Testis (tissue), 2 donors: ENCODE measurements at regions not wholly inside any gene's neighbourhood (a gene's known extent, or its start where the extent isn't known, plus 50 kb on each side); places are given as distances from the start of the nearest gene placed in this dataset.
"Not testable (repeated sequence)": the region's sequence is repeated elsewhere in the genome, so short reads cannot be mapped to it uniquely, and the experiment has no call there.

Experiments used
- DNase-seq: peaks from one replicate; pipeline ENCODE4 v3.0.0-alpha.2; 2019
- H3K27ac ChIP-seq, 2 donors: fragments of 200-600 bp; sonication (generic); one replicate each; pipeline ENCODE4 v1.5.1; 2019
- H3K27me3 ChIP-seq: fragments of 200-600 bp; sonication (generic); one replicate; pipeline ENCODE4 v1.5.1; 2019
- H3K36me3 ChIP-seq: fragments of 200-600 bp; sonication (generic); one replicate; pipeline ENCODE4 v1.5.1; 2017; ENCODE audit warnings: low read depth; ENCODE audit errors: missing control alignments
- H3K4me1 ChIP-seq: fragments of 200-600 bp; sonication (generic); one replicate; pipeline ENCODE4 v1.5.1; 2019
- H3K4me3 ChIP-seq, 2 donors: fragments of 200-600 bp; sonication (generic); one replicate each; pipeline ENCODE4 v1.5.1; 2017 to 2019
- H3K9me3 ChIP-seq: fragments of 200-600 bp; sonication (generic); one replicate; pipeline ENCODE4 v1.5.1; 2017
- CTCF ChIP-seq, 3 experiments: fragments of 450-650 bp in 2 of 3; fragments of 200-600 bp in 1 of 3; sonication (generic) in 1 of 3; IDR thresholded peaks; one replicate each; pipeline ENCODE4 v1.5.1; 2016 to 2019; ENCODE audit warnings: antibody characterized with exemption in 3 of 3, mild to moderate bottlenecking in 2 of 3, moderate library complexity in 1 of 3
- POLR2A ChIP-seq: fragments of 450-650 bp; IDR thresholded peaks from one replicate; pipeline ENCODE4 v1.6.1; 2017; ENCODE audit warnings: antibody characterized with exemption, mild to moderate bottlenecking, moderate library complexity
- WGBS, 2 donors: methylation state at CpG; one replicate each; pipeline ENCODE4 v1.1.5; 2018; 5-methylcytosine and 5-hydroxymethylcytosine counted together
- intact Hi-C: fragments of 100-400 bp; cut with DNase I; formaldehyde crosslinking; loops from one replicate; pipeline ENCODE4 v1.15.1; 2023; ENCODE audit warnings: low total_unique reads

GRCh38 chr4:173609158-173609557 is 79.1 kb upstream of the HAND2 start:
- H3K36me3 ChIP-seq: no peaks in the 10 kb centered on the region
- no peaks in the 10 kb centered on the region for H3K4me1 ChIP-seq
- no peak overlapping the region for H3K27ac ChIP-seq
- 93 to 100% methylated on average over 2 of the region's 2 CpGs for WGBS, 2 donors
- no peak overlapping the region for H3K4me3 ChIP-seq
- DNase-seq: no peak
- no peak for TF ChIP-seq CTCF (IDR thresholded peaks at IDR 0.05)
- TF ChIP-seq POLR2A: no peak
- no peaks in the 10 kb centered on the region for H3K9me3 ChIP-seq
- no peaks in the 10 kb centered on the region for H3K27me3 ChIP-seq
- intact Hi-C loops: no loop called here

- H3K9me3 ChIP-seq, DNase-seq, H3K27me3 ChIP-seq, H3K4me3 ChIP-seq, intact Hi-C loops, H3K36me3 ChIP-seq, H3K27ac ChIP-seq, H3K4me1 ChIP-seq: not testable (repeated sequence)
- WGBS, 2 donors: 44% methylated on average over 14 of the region's 15 CpGs; no CpG with 5 or more reads in 1 of the 2 donors
Observed at GRCh38 chr4:173608632-173609031, 78.6 kb upstream of the HAND2 start.

GRCh38 chr4:173591760-173592159 is 61.7 kb upstream of the HAND2 start:
- 87 to 96% methylated on average over 3 of the region's 3 CpGs for WGBS, 2 donors
- H3K27me3 ChIP-seq: no peaks in the 10 kb centered on the region
- intact Hi-C loops: no loop called here
- no peaks in the 10 kb centered on the region for H3K36me3 ChIP-seq
- DNase-seq: no peak
- H3K27ac ChIP-seq: no peak overlapping the region
- no peak overlapping the region for H3K4me3 ChIP-seq
- no peak for TF ChIP-seq CTCF (IDR thresholded peaks at IDR 0.05)
- TF ChIP-seq POLR2A: no peak
- no peaks in the 10 kb centered on the region for H3K4me1 ChIP-seq
- no peaks in the 10 kb centered on the region for H3K9me3 ChIP-seq

- Histone ChIP-seq H3K27me3 (no peaks in the 10 kb centered on the region), H3K27ac (no peak overlapping the region), H3K4me3 (no peak overlapping the region), H3K4me1 (no peaks in the 10 kb centered on the region), H3K36me3 (no peaks in the 10 kb centered on the region), H3K9me3 (no peaks in the 10 kb centered on the region)
- TF ChIP-seq POLR2A (no peak), CTCF (IDR thresholded peaks at IDR 0.05) (no peak)
- WGBS, 2 donors: 75 to 84% methylated on average over 4 of the region's 4 CpGs
- intact Hi-C loops: no loop called here
- DNase-seq: no peak
Observed at GRCh38 chr4:173590697-173591096, 60.7 kb upstream of the HAND2 start.

GRCh38 chr4:173585876-173586572 is 56.0 kb upstream of the HAND2 start:
- no peaks in the 10 kb centered on the region for H3K27me3 ChIP-seq
- intact Hi-C loops: no loop called here
- no peak overlapping the region for H3K4me3 ChIP-seq
- no peaks in the 10 kb centered on the region for H3K4me1 ChIP-seq
- H3K9me3 ChIP-seq: no peaks in the 10 kb centered on the region
- TF ChIP-seq POLR2A: no peak
- TF ChIP-seq CTCF (IDR thresholded peaks at IDR 0.05): no peak
- no peak overlapping the region for H3K27ac ChIP-seq
- DNase-seq: no peak
- 81 to 83% methylated on average over 9 of the region's 9 CpGs for WGBS, 2 donors
- no peaks in the 10 kb centered on the region for H3K36me3 ChIP-seq
